H9 (cell line): ENCODE measurements at regions not wholly inside any gene's neighbourhood (a gene's known extent, or its start where the extent isn't known, plus 50 kb on each side); places are given as distances from the start of the nearest gene placed in this dataset.
A peak's percentile ranks its signal among the peaks of the same experiment; 100 is the strongest.

Experiments used
- DNase-seq: peaks from one replicate; pipeline ENCODE4 v3.0.0-alpha.2; 2017
- H2AFZ ChIP-seq: one replicate; pipeline ENCODE4 v1.6.1; 2013; ENCODE audit warnings: mild to moderate bottlenecking, low read length, control low read depth, moderate library complexity
- H2AK5ac ChIP-seq: 2 replicates; pipeline ENCODE4 v1.6.1; 2013; ENCODE audit warnings: low read length, control low read depth, mixed read lengths; ENCODE audit not compliant: insufficient read length
- H2BK120ac ChIP-seq: one replicate; pipeline ENCODE4 v1.6.1; 2013; ENCODE audit warnings: low read depth, mild to moderate bottlenecking, low read length, control low read depth, inconsistent platforms; ENCODE audit not compliant: poor library complexity, severe bottlenecking
- H2BK12ac ChIP-seq: 2 replicates; pipeline ENCODE4 v1.6.1; 2013; ENCODE audit warnings: low read length, control low read depth, mixed read lengths, low read depth; ENCODE audit not compliant: insufficient read length
- H2BK15ac ChIP-seq: 2 replicates; pipeline ENCODE4 v1.6.1; 2013; ENCODE audit warnings: low read depth, low read length, control low read depth
- H2BK20ac ChIP-seq: one replicate; pipeline ENCODE4 v1.6.1; 2013; ENCODE audit warnings: low read depth, mild to moderate bottlenecking, low read length, control low read depth, inconsistent platforms; ENCODE audit not compliant: poor library complexity, severe bottlenecking
- H2BK5ac ChIP-seq: 2 replicates; pipeline ENCODE4 v1.6.1; 2013; ENCODE audit warnings: low read length, control low read depth, mixed read lengths; ENCODE audit not compliant: insufficient read length
- H3K14ac ChIP-seq: 2 replicates; pipeline ENCODE4 v1.6.1; 2013; ENCODE audit warnings: low read length, control low read depth; ENCODE audit not compliant: insufficient read depth
- H3K18ac ChIP-seq: 2 replicates; pipeline ENCODE4 v1.6.1; 2013; ENCODE audit warnings: low read depth, mild to moderate bottlenecking, mixed read lengths, low read length, control low read depth; ENCODE audit not compliant: insufficient read length
- H3K23ac ChIP-seq: 2 replicates; pipeline ENCODE4 v1.6.1; 2013; ENCODE audit warnings: low read length, control low read depth, mixed read lengths, low read depth; ENCODE audit not compliant: insufficient read length
- H3K23me2 ChIP-seq: 2 replicates; pipeline ENCODE4 v1.6.1; 2013; ENCODE audit warnings: low read depth, mild to moderate bottlenecking, mixed read lengths, low read length, control low read depth; ENCODE audit not compliant: insufficient read length, poor library complexity, severe bottlenecking
- H3K27ac ChIP-seq: 2 replicates; pipeline ENCODE4 v1.5.1; 2013; ENCODE audit warnings: low read length, control low read depth, mixed read lengths, low read depth; ENCODE audit not compliant: insufficient read length
- H3K27me3 ChIP-seq: 2 replicates; pipeline ENCODE4 v1.6.1; 2013; ENCODE audit warnings: low read length, control low read depth, inconsistent platforms; ENCODE audit not compliant: insufficient read depth
- H3K4ac ChIP-seq: 2 replicates; pipeline ENCODE4 v1.6.1; 2013; ENCODE audit warnings: low read depth, mild to moderate bottlenecking, control low read depth, inconsistent platforms, low read length, moderate library complexity
- H3K4me1 ChIP-seq: 2 replicates; pipeline ENCODE4 v1.6.1; 2013; ENCODE audit warnings: low read length, control low read depth, inconsistent platforms; ENCODE audit not compliant: insufficient read depth
- H3K4me2 ChIP-seq: 2 replicates; pipeline ENCODE4 v1.6.1; 2013; ENCODE audit warnings: low read length, control low read depth, mixed read lengths; ENCODE audit not compliant: insufficient read length, insufficient read depth
- H3K56ac ChIP-seq: 2 replicates; pipeline ENCODE4 v1.6.1; 2013; ENCODE audit warnings: low read depth, mild to moderate bottlenecking, mixed read lengths, low read length, control low read depth; ENCODE audit not compliant: insufficient read length
- H3K79me1 ChIP-seq: 2 replicates; pipeline ENCODE4 v1.6.1; 2013; ENCODE audit warnings: low read depth, mild to moderate bottlenecking, moderate library complexity, low read length, control low read depth, inconsistent platforms; ENCODE audit not compliant: insufficient read depth, poor library complexity, severe bottlenecking
- H3K79me2 ChIP-seq: 2 replicates; pipeline ENCODE4 v1.6.1; 2013; ENCODE audit warnings: low read length, control low read depth, inconsistent platforms; ENCODE audit not compliant: insufficient read depth
- H3K9ac ChIP-seq: 2 replicates; pipeline ENCODE4 v1.6.1; 2013; ENCODE audit warnings: low read length, control low read depth, mixed read lengths; ENCODE audit not compliant: insufficient read length; ENCODE audit errors: extremely low read depth
- H3K9me3 ChIP-seq: one replicate; pipeline ENCODE4 v1.6.1; 2013; ENCODE audit warnings: low read depth, low read length, inconsistent platforms; ENCODE audit not compliant: control insufficient read depth
- H3T11ph ChIP-seq: one replicate; pipeline ENCODE4 v1.6.1; 2013; ENCODE audit warnings: mild to moderate bottlenecking, low read length, control low read depth, inconsistent platforms
- H4K20me1 ChIP-seq: one replicate; pipeline ENCODE4 v1.6.1; 2013; ENCODE audit not compliant: control insufficient read depth, insufficient read length, insufficient read depth
- H4K5ac ChIP-seq: 2 replicates; pipeline ENCODE4 v1.6.1; 2013; ENCODE audit warnings: low read depth, mild to moderate bottlenecking, mixed read lengths, low read length, control low read depth; ENCODE audit not compliant: insufficient read length
- H4K8ac ChIP-seq: replicated peaks from 2 replicates; pipeline ENCODE4 v1.6.1; 2013; ENCODE audit warnings: low read length, control low read depth, mixed read lengths, low read depth; ENCODE audit not compliant: insufficient read length
- H4K91ac ChIP-seq: 2 replicates; pipeline ENCODE4 v1.6.1; 2013; ENCODE audit warnings: low read depth, mild to moderate bottlenecking, moderate library complexity, mixed read lengths, low read length, control low read depth; ENCODE audit not compliant: insufficient read length
- H3K27ac Mint-ChIP-seq, 3 experiments: 2 replicates in 2 of 3; 3 replicates in 1 of 3; pipeline ENCODE4 v1.8.0; 2020 to 2021; ENCODE audit warnings: mixed read lengths in 3 of 3, mild to moderate bottlenecking in 1 of 3, moderate library complexity in 1 of 3
- H3K27me3 Mint-ChIP-seq: 2 replicates; pipeline ENCODE4 v1.8.0; 2021; ENCODE audit warnings: low read depth, mild to moderate bottlenecking, moderate library complexity, mixed read lengths
- H3K36me3 Mint-ChIP-seq, 3 experiments: 2 replicates in 2 of 3; 3 replicates in 1 of 3; pipeline ENCODE4 v1.8.0; 2020 to 2021; ENCODE audit warnings: low read depth in 3 of 3, mixed read lengths in 3 of 3; ENCODE audit not compliant: insufficient read depth in 1 of 3
- H3K4me1 Mint-ChIP-seq, 2 experiments: 2 replicates each; pipeline ENCODE4 v1.8.0; 2020; ENCODE audit warnings: mixed read lengths in 2 of 2
- H3K4me3 Mint-ChIP-seq, 2 experiments: 2 replicates in 1 of 2; 3 replicates in 1 of 2; pipeline ENCODE4 v1.8.0; 2020 to 2021; ENCODE audit warnings: mild to moderate bottlenecking in 2 of 2, mixed read lengths in 2 of 2, moderate library complexity in 1 of 2
- H3K9me3 Mint-ChIP-seq, 2 experiments: 2 replicates in 1 of 2; 3 replicates in 1 of 2; pipeline ENCODE4 v1.8.0; 2020; ENCODE audit warnings: mild to moderate bottlenecking in 2 of 2, mixed read lengths in 2 of 2, moderate library complexity in 1 of 2
- CTCF ChIP-seq: fragments of 200-600 bp; sonication (generic); conservative IDR thresholded peaks from 3 replicates; pipeline ENCODE4 v1.8.0; 2021; ENCODE audit warnings: antibody characterized with exemption, mild to moderate bottlenecking
- WGBS: extraction: QIAGEN DNeasy Blood & Tissue Kit; methylation state at CpG from one replicate; pipeline ENCODE4 v1.1.7; 2013; ENCODE audit warnings: missing lambda C conversion rate, low lambda C conversion rate, mixed read lengths; ENCODE audit not compliant: insufficient read length; ENCODE audit errors: extremely low coverage; 5-methylcytosine and 5-hydroxymethylcytosine counted together

- WGBS = no CpG with 5 or more reads among the region's 1 CpG
- H3K27ac ChIP-seq = no peak overlapping the region
Observed at GRCh38 chrX:131801066-131801465, 222.0 kb upstream of the STK26 start.

More at GRCh38 chrX:131801066-131801465, 222.0 kb upstream of the STK26 start:
- Mint-ChIP-seq H3K9me3 (no peaks in the 10 kb centered on the region), H3K27ac (0 out of 7 replicates have a peak overlapping the region, but pooled peaks of 1 of the 3 experiments have one; percentile 6), H3K27me3 (no peaks in the 10 kb centered on the region), H3K4me3 (no peak overlapping the region), H3K4me1 (0 out of 4 replicates have a peak, but pooled peaks cover 0 to 2% of the 10 kb centered on the region in 2 experiments), H3K36me3 (peaks cover 60 to 67% (median 63%) of the 10 kb centered on the region in 3 experiments)
- Histone ChIP-seq H3K18ac (no peak overlapping the region), H2BK20ac (no peak overlapping the region), H4K20me1 (no peaks in the 10 kb centered on the region), H2AFZ (no peak overlapping the region), H2BK15ac (no peak overlapping the region), H3K27me3 (no peaks in the 10 kb centered on the region), H4K8ac (no peak overlapping the region), H3K56ac (no peak overlapping the region), H3K14ac (no peak overlapping the region), H3K9ac (no peak overlapping the region), H3K79me1 (peaks cover 8% of the 10 kb centered on the region), H3K4ac (no peak overlapping the region), H2AK5ac (no peak overlapping the region), H4K5ac (no peak overlapping the region), H3K4me2 (no peak overlapping the region), H3T11ph (no peak overlapping the region), H3K9me3 (no peaks in the 10 kb centered on the region), H3K23ac (no peak overlapping the region), H2BK5ac (no peak overlapping the region), H4K91ac (no peak overlapping the region), H3K79me2 (no peaks in the 10 kb centered on the region), H2BK120ac (no peak overlapping the region), H3K4me1 (no peaks in the 10 kb centered on the region), H3K23me2 (no peaks in the 10 kb centered on the region), H2BK12ac (no peak overlapping the region)
- no peak for TF ChIP-seq CTCF
- no peak for DNase-seq
